PC-9 (cell line): ENCODE measurements at regions not wholly inside any gene's neighbourhood (a gene's known extent, or its start where the extent isn't known, plus 50 kb on each side); places are given as distances from the start of the nearest gene placed in this dataset.

Experiments used
- EZH2 ChIP-seq: fragments of 200-600 bp; sonication (generic); IDR thresholded peaks from 2 replicates; pipeline ENCODE4 v1.8.0; 2017; ENCODE audit warnings: antibody characterized with exemption, low read depth
- TF ChIP-seq, protein P1 (sequence below): fragments of 200-600 bp; sonication (generic); conservative IDR thresholded peaks from 2 replicates; pipeline ENCODE4 v1.6.1; 2017; ENCODE audit warnings: mixed run types, antibody characterized with exemption, mild to moderate bottlenecking, moderate library complexity

- TF ChIP-seq, protein P1, sequence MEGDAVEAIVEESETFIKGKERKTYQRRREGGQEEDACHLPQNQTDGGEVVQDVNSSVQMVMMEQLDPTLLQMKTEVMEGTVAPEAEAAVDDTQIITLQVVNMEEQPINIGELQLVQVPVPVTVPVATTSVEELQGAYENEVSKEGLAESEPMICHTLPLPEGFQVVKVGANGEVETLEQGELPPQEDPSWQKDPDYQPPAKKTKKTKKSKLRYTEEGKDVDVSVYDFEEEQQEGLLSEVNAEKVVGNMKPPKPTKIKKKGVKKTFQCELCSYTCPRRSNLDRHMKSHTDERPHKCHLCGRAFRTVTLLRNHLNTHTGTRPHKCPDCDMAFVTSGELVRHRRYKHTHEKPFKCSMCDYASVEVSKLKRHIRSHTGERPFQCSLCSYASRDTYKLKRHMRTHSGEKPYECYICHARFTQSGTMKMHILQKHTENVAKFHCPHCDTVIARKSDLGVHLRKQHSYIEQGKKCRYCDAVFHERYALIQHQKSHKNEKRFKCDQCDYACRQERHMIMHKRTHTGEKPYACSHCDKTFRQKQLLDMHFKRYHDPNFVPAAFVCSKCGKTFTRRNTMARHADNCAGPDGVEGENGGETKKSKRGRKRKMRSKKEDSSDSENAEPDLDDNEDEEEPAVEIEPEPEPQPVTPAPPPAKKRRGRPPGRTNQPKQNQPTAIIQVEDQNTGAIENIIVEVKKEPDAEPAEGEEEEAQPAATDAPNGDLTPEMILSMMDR: no peak
- TF ChIP-seq EZH2: no peak
These were observed 115.1 kb upstream of the CXADR start for GRCh38 chr21:17397703-17398102.
